ENCODE measurements at regions not wholly inside any gene's neighbourhood (a gene's known extent, or its start where the extent isn't known, plus 50 kb on each side); places are given as distances from the start of the nearest gene placed in this dataset.

- Mint-ChIP-seq H3K36me3 (no peaks in the 10 kb centered on the region), H3K9me3 (no peaks in the 10 kb centered on the region), H3K27me3 (ENCODE audit: low read depth) (peaks cover 3% of the 10 kb centered on the region), H3K27ac (no peak overlapping the region), H3K4me1 (peaks cover 7% of the 10 kb centered on the region), H3K4me3 (no peak overlapping the region)
- TF ChIP-seq, protein P1, sequence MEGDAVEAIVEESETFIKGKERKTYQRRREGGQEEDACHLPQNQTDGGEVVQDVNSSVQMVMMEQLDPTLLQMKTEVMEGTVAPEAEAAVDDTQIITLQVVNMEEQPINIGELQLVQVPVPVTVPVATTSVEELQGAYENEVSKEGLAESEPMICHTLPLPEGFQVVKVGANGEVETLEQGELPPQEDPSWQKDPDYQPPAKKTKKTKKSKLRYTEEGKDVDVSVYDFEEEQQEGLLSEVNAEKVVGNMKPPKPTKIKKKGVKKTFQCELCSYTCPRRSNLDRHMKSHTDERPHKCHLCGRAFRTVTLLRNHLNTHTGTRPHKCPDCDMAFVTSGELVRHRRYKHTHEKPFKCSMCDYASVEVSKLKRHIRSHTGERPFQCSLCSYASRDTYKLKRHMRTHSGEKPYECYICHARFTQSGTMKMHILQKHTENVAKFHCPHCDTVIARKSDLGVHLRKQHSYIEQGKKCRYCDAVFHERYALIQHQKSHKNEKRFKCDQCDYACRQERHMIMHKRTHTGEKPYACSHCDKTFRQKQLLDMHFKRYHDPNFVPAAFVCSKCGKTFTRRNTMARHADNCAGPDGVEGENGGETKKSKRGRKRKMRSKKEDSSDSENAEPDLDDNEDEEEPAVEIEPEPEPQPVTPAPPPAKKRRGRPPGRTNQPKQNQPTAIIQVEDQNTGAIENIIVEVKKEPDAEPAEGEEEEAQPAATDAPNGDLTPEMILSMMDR (IDR thresholded peaks at IDR 0.05; ENCODE audit: unreplicated experiment) = no peak
- no peak for DNase-seq (ENCODE audit: low spot score in 2 of 2, unreplicated experiment in 2 of 2)
These were observed 51.6 kb upstream of the PRDM8 start for GRCh38 chr4:80145739-80146138.

GRCh38 chr4:80144676-80145470, 52.4 kb upstream of the PRDM8 start:
- Mint-ChIP-seq H3K27me3 (ENCODE audit: low read depth) (peaks cover 3% of the 10 kb centered on the region), H3K36me3 (no peaks in the 10 kb centered on the region), H3K4me1 (peaks cover 7% of the 10 kb centered on the region), H3K9me3 (no peaks in the 10 kb centered on the region), H3K27ac (no peak overlapping the region), H3K4me3 (no peak overlapping the region)
- TF ChIP-seq, protein P1 (IDR thresholded peaks at IDR 0.05; ENCODE audit: unreplicated experiment) = no peak
- DNase-seq (ENCODE audit: low spot score in 2 of 2, unreplicated experiment in 2 of 2) = no peak

- no peak overlapping the region for H3K27ac Mint-ChIP-seq
- no peaks in the 10 kb centered on the region for H3K27me3 Mint-ChIP-seq (ENCODE audit: low read depth)
- no peaks in the 10 kb centered on the region for H3K9me3 Mint-ChIP-seq
- H3K36me3 Mint-ChIP-seq = no peaks in the 10 kb centered on the region
- DNase-seq (ENCODE audit: low spot score in 2 of 2, unreplicated experiment in 2 of 2) = no peak
- TF ChIP-seq, protein P1 (IDR thresholded peaks at IDR 0.05; ENCODE audit: unreplicated experiment) = no peak
- no peak overlapping the region for H3K4me3 Mint-ChIP-seq
- H3K4me1 Mint-ChIP-seq = peaks cover 7% of the 10 kb centered on the region
These were observed 54.0 kb upstream of the PRDM8 start for GRCh38 chr4:80143307-80143679.

- Mint-ChIP-seq H3K4me1 (peaks cover 7% of the 10 kb centered on the region), H3K36me3 (no peaks in the 10 kb centered on the region), H3K27ac (no peak overlapping the region), H3K9me3 (peaks cover 2% of the 10 kb centered on the region), H3K4me3 (no peak overlapping the region), H3K27me3 (ENCODE audit: low read depth) (no peaks in the 10 kb centered on the region)
- DNase-seq (ENCODE audit: low spot score in 2 of 2, unreplicated experiment in 2 of 2) = no peak
- TF ChIP-seq, protein P1 (IDR thresholded peaks at IDR 0.05; ENCODE audit: unreplicated experiment) = no peak
These were observed 54.7 kb upstream of the PRDM8 start for GRCh38 chr4:80142394-80143306.

- H3K9me3 Mint-ChIP-seq = peaks cover 5% of the 10 kb centered on the region
- no peaks in the 10 kb centered on the region for H3K36me3 Mint-ChIP-seq
- no peak overlapping the region for H3K4me3 Mint-ChIP-seq
- no peak overlapping the region for H3K27ac Mint-ChIP-seq
- no peak for DNase-seq (ENCODE audit: low spot score in 2 of 2, unreplicated experiment in 2 of 2)
- H3K27me3 Mint-ChIP-seq (ENCODE audit: low read depth) = no peaks in the 10 kb centered on the region
- TF ChIP-seq, protein P1 (IDR thresholded peaks at IDR 0.05; ENCODE audit: unreplicated experiment) = no peak
- H3K4me1 Mint-ChIP-seq = peaks cover 7% of the 10 kb centered on the region
These were observed 55.8 kb upstream of the PRDM8 start for GRCh38 chr4:80141543-80141942.

Measured in mesothelial cell of epicardium (in vitro differentiated cells).